ENCODE measurements at regions not wholly inside any gene's neighbourhood (a gene's known extent, or its start where the extent isn't known, plus 50 kb on each side); places are given as distances from the start of the nearest gene placed in this dataset.
"Not testable (repeated sequence)": the region's sequence is repeated elsewhere in the genome, so short reads cannot be mapped to it uniquely, and the experiment has no call there.

GRCh38 chr6:120771019-120771418 is 563.3 kb downstream of the TBC1D32 start:
- no peak for DNase-seq
- Histone ChIP-seq H3K27me3 (ENCODE audit: control insufficient read depth, insufficient read depth, low read length) (no peaks in the 10 kb centered on the region), H3K4me3 (ENCODE audit: low read length) (no peak overlapping the region), H3K9me3 (ENCODE audit: control insufficient read depth, low read depth, low read length) (no peaks in the 10 kb centered on the region), H3K27ac (ENCODE audit: low read length) (no peak overlapping the region), H3K36me3 (ENCODE audit: control insufficient read depth, insufficient read depth, low read length) (no peaks in the 10 kb centered on the region), H3K4me1 (ENCODE audit: control insufficient read depth, insufficient read depth, low read length) (no peaks in the 10 kb centered on the region)
- 100% methylated on average over 2 of the region's 4 CpGs for WGBS (ENCODE audit: insufficient coverage, low lambda C conversion rate)

- no peaks in the 10 kb centered on the region for H3K4me1 ChIP-seq (ENCODE audit: control insufficient read depth, insufficient read depth, low read length)
- no peak overlapping the region for H3K27ac ChIP-seq (ENCODE audit: low read length)
- H3K36me3 ChIP-seq (ENCODE audit: control insufficient read depth, insufficient read depth, low read length) = no peaks in the 10 kb centered on the region
- H3K27me3 ChIP-seq (ENCODE audit: control insufficient read depth, insufficient read depth, low read length) = no peaks in the 10 kb centered on the region
- no peak overlapping the region for H3K4me3 ChIP-seq (ENCODE audit: low read length)
- no peaks in the 10 kb centered on the region for H3K9me3 ChIP-seq (ENCODE audit: control insufficient read depth, low read depth, low read length)
- DNase-seq = no peak
These were observed 570.0 kb downstream of the TBC1D32 start for GRCh38 chr6:120764312-120764711.

- H3K27me3 ChIP-seq (ENCODE audit: control insufficient read depth, insufficient read depth, low read length) = no peaks in the 10 kb centered on the region
- WGBS (ENCODE audit: insufficient coverage, low lambda C conversion rate) = 57% methylated on average over 1 of the region's 1 CpG
- H3K27ac ChIP-seq (ENCODE audit: low read length) = no peak overlapping the region
- H3K36me3 ChIP-seq (ENCODE audit: control insufficient read depth, insufficient read depth, low read length) = no peaks in the 10 kb centered on the region
- no peak for DNase-seq
- no peaks in the 10 kb centered on the region for H3K9me3 ChIP-seq (ENCODE audit: control insufficient read depth, low read depth, low read length)
- no peak overlapping the region for H3K4me3 ChIP-seq (ENCODE audit: low read length)
- H3K4me1 ChIP-seq (ENCODE audit: control insufficient read depth, insufficient read depth, low read length) = no peaks in the 10 kb centered on the region
These were observed 574.7 kb downstream of the TBC1D32 start for GRCh38 chr6:120759570-120759969.

- not testable (repeated sequence) for H3K4me3 ChIP-seq (ENCODE audit: low read length)
These were observed 585.7 kb downstream of the TBC1D32 start for GRCh38 chr6:120748574-120748973.

GRCh38 chr6:120736740-120737139 is 597.5 kb downstream of the TBC1D32 start:
- Histone ChIP-seq H3K4me1 (ENCODE audit: control insufficient read depth, insufficient read depth, low read length) (no peaks in the 10 kb centered on the region), H3K9me3 (ENCODE audit: control insufficient read depth, low read depth, low read length) (no peaks in the 10 kb centered on the region), H3K4me3 (ENCODE audit: low read length) (no peak overlapping the region), H3K27ac (ENCODE audit: low read length) (no peak overlapping the region), H3K36me3 (ENCODE audit: control insufficient read depth, insufficient read depth, low read length) (no peaks in the 10 kb centered on the region), H3K27me3 (ENCODE audit: control insufficient read depth, insufficient read depth, low read length) (no peaks in the 10 kb centered on the region)
- no CpG with 5 or more reads among the region's 2 CpGs for WGBS (ENCODE audit: insufficient coverage, low lambda C conversion rate)
- DNase-seq = no peak

More at GRCh38 chr6:120748574-120748973, 585.7 kb downstream of the TBC1D32 start:
- not testable (repeated sequence) for H3K4me1 ChIP-seq (ENCODE audit: control insufficient read depth, insufficient read depth, low read length); H3K27me3 ChIP-seq (ENCODE audit: control insufficient read depth, insufficient read depth, low read length); H3K36me3 ChIP-seq (ENCODE audit: control insufficient read depth, insufficient read depth, low read length); H3K27ac ChIP-seq (ENCODE audit: low read length); H3K9me3 ChIP-seq (ENCODE audit: control insufficient read depth, low read depth, low read length); DNase-seq
- WGBS (ENCODE audit: insufficient coverage, low lambda C conversion rate) = no CpG with 5 or more reads among the region's 12 CpGs

GRCh38 chr6:120735641-120736040 is 598.6 kb downstream of the TBC1D32 start:
- Histone ChIP-seq H3K27ac (ENCODE audit: low read length) (no peak overlapping the region), H3K4me1 (ENCODE audit: control insufficient read depth, insufficient read depth, low read length) (no peaks in the 10 kb centered on the region), H3K36me3 (ENCODE audit: control insufficient read depth, insufficient read depth, low read length) (no peaks in the 10 kb centered on the region), H3K9me3 (ENCODE audit: control insufficient read depth, low read depth, low read length) (peaks cover under 1% of the 10 kb centered on the region), H3K4me3 (ENCODE audit: low read length) (no peak overlapping the region), H3K27me3 (ENCODE audit: control insufficient read depth, insufficient read depth, low read length) (no peaks in the 10 kb centered on the region)
- DNase-seq = no peak
- 60% methylated on average over 2 of the region's 2 CpGs for WGBS (ENCODE audit: insufficient coverage, low lambda C conversion rate)

GRCh38 chr6:120711255-120711654 is 623.0 kb downstream of the TBC1D32 start:
- no peaks in the 10 kb centered on the region for H3K36me3 ChIP-seq (ENCODE audit: control insufficient read depth, insufficient read depth, low read length)
- 100% methylated on average over 1 of the region's 3 CpGs for whole genome bisulfite sequencing (ENCODE audit: insufficient coverage, low lambda C conversion rate)
- DNase-seq = no peak
- no peak overlapping the region for H3K27ac ChIP-seq (ENCODE audit: low read length)
- no peaks in the 10 kb centered on the region for H3K9me3 ChIP-seq (ENCODE audit: control insufficient read depth, low read depth, low read length)
- H3K4me3 ChIP-seq (ENCODE audit: low read length) = no peak overlapping the region
- no peaks in the 10 kb centered on the region for H3K27me3 ChIP-seq (ENCODE audit: control insufficient read depth, insufficient read depth, low read length)
- no peaks in the 10 kb centered on the region for H3K4me1 ChIP-seq (ENCODE audit: control insufficient read depth, insufficient read depth, low read length)

- Histone ChIP-seq H3K27me3 (ENCODE audit: control insufficient read depth, insufficient read depth, low read length) (no peaks in the 10 kb centered on the region), H3K4me3 (ENCODE audit: low read length) (no peak overlapping the region), H3K4me1 (ENCODE audit: control insufficient read depth, insufficient read depth, low read length) (no peaks in the 10 kb centered on the region), H3K9me3 (ENCODE audit: control insufficient read depth, low read depth, low read length) (no peaks in the 10 kb centered on the region), H3K27ac (ENCODE audit: low read length) (no peak overlapping the region), H3K36me3 (ENCODE audit: control insufficient read depth, insufficient read depth, low read length) (no peaks in the 10 kb centered on the region)
- no CpG with 5 or more reads among the region's 4 CpGs for WGBS (ENCODE audit: insufficient coverage, low lambda C conversion rate)
- DNase-seq = no peak
These were observed 634.3 kb downstream of the TBC1D32 start for GRCh38 chr6:120700001-120700400.

- DNase-seq = no peak
- Histone ChIP-seq H3K36me3 (ENCODE audit: control insufficient read depth, insufficient read depth, low read length) (no peaks in the 10 kb centered on the region), H3K27me3 (ENCODE audit: control insufficient read depth, insufficient read depth, low read length) (no peaks in the 10 kb centered on the region), H3K9me3 (ENCODE audit: control insufficient read depth, low read depth, low read length) (no peaks in the 10 kb centered on the region), H3K4me1 (ENCODE audit: control insufficient read depth, insufficient read depth, low read length) (no peaks in the 10 kb centered on the region), H3K27ac (ENCODE audit: low read length) (no peak overlapping the region), H3K4me3 (ENCODE audit: low read length) (no peak overlapping the region)
- no CpG with 5 or more reads among the region's 3 CpGs for WGBS (ENCODE audit: insufficient coverage, low lambda C conversion rate)
These were observed 647.8 kb downstream of the TBC1D32 start for GRCh38 chr6:120686492-120686891.

GRCh38 chr6:120682145-120682544 is 652.1 kb downstream of the TBC1D32 start:
- no peak for DNase-seq
- no peak overlapping the region for H3K4me3 ChIP-seq (ENCODE audit: low read length)
- WGBS (ENCODE audit: insufficient coverage, low lambda C conversion rate) = 80% methylated on average over 1 of the region's 3 CpGs
- H3K27me3 ChIP-seq (ENCODE audit: control insufficient read depth, insufficient read depth, low read length) = no peaks in the 10 kb centered on the region
- H3K9me3 ChIP-seq (ENCODE audit: control insufficient read depth, low read depth, low read length) = no peaks in the 10 kb centered on the region
- H3K36me3 ChIP-seq (ENCODE audit: control insufficient read depth, insufficient read depth, low read length) = no peaks in the 10 kb centered on the region
- H3K27ac ChIP-seq (ENCODE audit: low read length) = no peak overlapping the region
- no peaks in the 10 kb centered on the region for H3K4me1 ChIP-seq (ENCODE audit: control insufficient read depth, insufficient read depth, low read length)

GRCh38 chr6:120681204-120681603 is 653.1 kb downstream of the TBC1D32 start:
- 86% methylated on average over 1 of the region's 2 CpGs for WGBS (ENCODE audit: insufficient coverage, low lambda C conversion rate)
- Histone ChIP-seq H3K4me3 (ENCODE audit: low read length) (no peak overlapping the region), H3K27ac (ENCODE audit: low read length) (no peak overlapping the region), H3K9me3 (ENCODE audit: control insufficient read depth, low read depth, low read length) (no peaks in the 10 kb centered on the region), H3K27me3 (ENCODE audit: control insufficient read depth, insufficient read depth, low read length) (no peaks in the 10 kb centered on the region), H3K36me3 (ENCODE audit: control insufficient read depth, insufficient read depth, low read length) (no peaks in the 10 kb centered on the region), H3K4me1 (ENCODE audit: control insufficient read depth, insufficient read depth, low read length) (no peaks in the 10 kb centered on the region)
- no peak for DNase-seq
